HG03457 (cell line): ENCODE measurements at regions not wholly inside any gene's neighbourhood (a gene's known extent, or its start where the extent isn't known, plus 50 kb on each side); places are given as distances from the start of the nearest gene placed in this dataset.
"Not testable (repeated sequence)": the region's sequence is repeated elsewhere in the genome, so short reads cannot be mapped to it uniquely, and the experiment has no call there.

Experiments
- ATAC-seq: cut with Tn5 transposase; IDR thresholded peaks from one replicate; pipeline ENCODE4 v1.9.1; 2021; ENCODE audit warnings: moderate number of reproducible peaks; ENCODE audit not compliant: unreplicated experiment

GRCh38 chr4:100042235-100042634 is 92.2 kb upstream of the H2AZ1 start:
- ATAC-seq = no peak

DNA sequence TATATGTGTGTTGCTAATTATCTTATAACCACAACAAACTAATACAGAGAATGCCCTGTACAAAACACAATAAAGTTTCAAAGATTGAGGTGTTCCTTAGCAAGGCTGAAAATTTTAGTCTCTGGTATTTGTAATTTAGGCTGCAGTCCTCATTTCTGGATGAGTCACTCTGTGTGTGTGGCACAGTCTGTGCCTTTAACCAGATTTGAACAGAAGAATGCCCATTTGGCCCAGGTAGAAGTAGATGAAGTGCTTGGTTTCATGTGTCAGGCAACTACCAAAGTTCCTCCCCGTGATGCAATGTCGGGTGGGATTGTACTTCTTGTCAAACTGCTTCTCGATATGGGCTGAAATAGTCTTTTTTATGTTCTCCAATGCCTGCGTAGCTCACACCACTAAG is 91.6 kb upstream of the H2AZ1 start:
- ATAC-seq = no peak

DNA sequence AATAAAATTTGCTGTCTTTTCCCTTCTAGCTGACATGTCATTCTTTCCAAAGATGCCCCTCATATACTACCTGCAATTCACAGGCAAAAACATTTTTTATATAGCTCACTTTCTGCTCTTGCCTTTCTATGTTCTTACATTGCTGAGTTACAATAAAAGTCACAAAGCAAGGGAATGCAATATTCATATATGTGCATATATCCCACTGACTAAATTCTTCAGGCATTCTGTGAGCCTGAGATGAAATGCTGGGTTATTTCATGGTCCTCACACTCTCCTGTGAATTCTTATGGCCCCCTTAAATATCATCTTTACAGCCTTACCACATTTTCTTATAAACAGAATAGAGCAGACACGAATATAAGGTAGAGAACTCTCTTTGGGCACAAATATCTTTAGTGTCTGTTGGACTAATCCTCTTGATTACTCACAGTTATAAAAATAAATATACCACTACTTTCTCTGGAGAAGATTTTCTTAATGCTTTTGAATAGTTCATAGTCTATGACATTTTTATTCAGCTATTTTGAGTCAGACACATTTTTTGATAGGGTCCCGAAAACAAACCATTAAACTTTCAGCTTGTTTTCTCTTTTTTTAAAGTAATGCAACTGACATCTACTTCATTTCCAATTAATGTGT is 84.1 kb upstream of the H2AZ1 start:
- no peak for ATAC-seq

DNA sequence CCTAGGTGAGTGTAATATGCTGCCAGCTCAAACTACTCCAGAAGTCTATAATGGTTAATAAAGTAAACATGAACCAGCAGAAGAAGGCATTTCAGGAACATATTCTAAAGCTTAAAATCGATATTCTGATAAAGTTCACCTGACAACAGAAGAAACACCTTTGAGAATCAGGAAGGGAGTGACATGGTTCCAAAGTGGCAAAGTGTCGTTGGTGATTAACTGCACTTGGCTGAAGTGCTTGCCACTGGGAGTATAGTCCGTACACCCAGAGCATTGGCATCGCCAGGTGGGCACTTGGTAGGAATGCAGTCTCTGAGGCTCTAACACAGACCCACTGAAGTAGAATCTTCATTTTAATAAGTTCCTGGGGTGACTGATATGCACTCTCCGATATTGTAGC is 76.0 kb upstream of the H2AZ1 start:
- ATAC-seq = no peak

GRCh38 chr4:100023800-100024199 is 73.7 kb upstream of the H2AZ1 start:
- ATAC-seq = no peak

GRCh38 chr4:100022792-100023222 is 72.7 kb upstream of the H2AZ1 start:
- no peak for ATAC-seq

- no peak for ATAC-seq
Observed at GRCh38 chr4:100019821-100020220, 69.7 kb upstream of the H2AZ1 start.

DNA sequence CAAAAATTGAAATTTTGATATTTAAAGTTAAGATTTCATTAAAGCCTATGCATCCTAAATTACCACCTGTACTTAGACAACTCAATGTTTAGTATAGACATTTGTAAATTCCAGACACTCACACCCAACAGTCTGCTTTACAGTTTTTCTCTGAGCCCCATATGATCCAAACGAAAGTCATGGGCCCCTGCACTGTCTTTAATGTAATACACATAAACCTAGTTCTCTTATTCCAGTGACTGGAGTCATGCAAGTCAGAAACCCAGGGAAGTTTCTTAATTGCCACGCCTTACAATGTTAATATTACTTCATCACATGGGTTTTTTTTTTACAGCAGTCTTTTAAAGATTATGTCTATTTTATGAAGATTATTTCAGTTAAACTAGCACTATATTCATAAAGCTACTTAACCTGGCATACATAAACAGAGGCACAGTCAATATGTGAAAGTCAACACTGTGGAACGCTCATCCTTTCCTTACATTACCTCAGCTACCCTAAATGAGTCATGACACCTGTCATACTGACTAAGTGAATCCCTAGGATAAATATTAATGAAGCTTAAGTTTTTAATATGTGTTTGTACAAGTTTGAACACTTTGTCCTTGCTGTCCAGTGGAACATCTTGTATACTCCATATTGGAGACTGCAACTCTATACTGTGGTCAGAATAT is 67.7 kb upstream of the H2AZ1 start:
- peak; percentile 72 for ATAC-seq

DNA sequence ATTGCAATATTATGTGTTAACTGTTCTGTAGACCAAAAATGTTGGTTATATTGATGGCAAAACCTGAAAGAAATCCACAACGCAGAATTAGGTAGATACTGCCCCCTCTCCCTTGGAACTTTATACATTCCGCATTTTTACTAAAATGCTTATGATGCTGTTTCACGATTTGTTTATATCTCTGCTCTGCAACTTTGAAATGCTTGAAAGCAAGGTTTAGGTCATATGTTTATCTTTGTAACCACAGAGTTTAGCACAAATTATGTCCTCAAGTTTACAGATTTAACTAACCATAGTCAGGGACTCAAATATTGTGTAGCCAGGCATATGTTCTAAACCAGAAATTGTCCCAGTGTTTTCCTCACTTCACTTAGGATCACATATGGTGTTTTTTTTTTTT is 66.1 kb upstream of the H2AZ1 start:
- no peak for ATAC-seq

DNA sequence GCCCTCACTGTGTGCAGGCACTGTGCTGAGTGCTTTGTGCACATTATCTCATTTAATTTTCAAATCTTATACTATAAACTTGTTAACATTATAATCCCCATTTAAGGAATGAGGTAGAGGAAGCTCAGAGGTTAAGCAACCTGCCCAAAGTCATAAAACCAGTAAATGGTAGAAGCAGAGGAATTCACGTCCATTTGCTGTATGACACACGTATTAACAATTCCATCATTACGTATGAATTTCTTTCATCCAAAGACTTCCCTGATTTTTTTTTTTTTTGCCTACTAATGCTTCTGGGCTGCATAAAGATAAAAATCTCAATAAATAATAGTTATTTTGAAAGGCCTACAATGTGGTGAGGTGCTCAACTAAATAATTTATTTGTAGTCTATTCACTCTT is 64.5 kb upstream of the H2AZ1 start:
- ATAC-seq = no peak

- no peak for ATAC-seq
Observed at GRCh38 chr4:100009490-100009889, 59.4 kb upstream of the H2AZ1 start.

DNA sequence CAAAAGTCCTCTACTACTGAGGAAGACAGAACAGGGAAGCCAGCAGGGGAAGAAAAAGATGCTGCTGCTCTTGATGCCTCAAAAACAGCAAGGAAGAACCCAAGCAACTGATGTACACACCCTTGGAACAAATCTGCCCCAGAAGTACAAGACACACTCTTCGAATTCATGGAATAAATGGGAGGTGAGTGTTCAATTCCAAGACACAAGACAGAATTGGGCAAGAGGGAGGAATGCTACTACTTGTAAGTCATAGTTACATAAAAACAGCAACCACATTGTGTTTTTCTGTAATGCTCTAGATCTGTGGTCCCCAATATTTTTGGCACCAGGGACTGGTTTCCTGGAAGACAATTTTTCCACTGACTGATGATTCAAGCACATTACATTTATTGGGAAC is 58.0 kb upstream of the H2AZ1 start:
- ATAC-seq = no peak

GRCh38 chr4:100006161-100006560 is 56.1 kb upstream of the H2AZ1 start:
- ATAC-seq = not testable (repeated sequence)
